HG02840 (cell line): ENCODE measurements at regions not wholly inside any gene's neighbourhood (a gene's known extent, or its start where the extent isn't known, plus 50 kb on each side); places are given as distances from the start of the nearest gene placed in this dataset.

Source experiments
- ATAC-seq: cut with Tn5 transposase; IDR thresholded peaks from one replicate; pipeline ENCODE4 v1.9.1; 2021; ENCODE audit warnings: mild to moderate bottlenecking, moderate library complexity, moderate number of reproducible peaks; ENCODE audit not compliant: unreplicated experiment, low FRiP score

DNA sequence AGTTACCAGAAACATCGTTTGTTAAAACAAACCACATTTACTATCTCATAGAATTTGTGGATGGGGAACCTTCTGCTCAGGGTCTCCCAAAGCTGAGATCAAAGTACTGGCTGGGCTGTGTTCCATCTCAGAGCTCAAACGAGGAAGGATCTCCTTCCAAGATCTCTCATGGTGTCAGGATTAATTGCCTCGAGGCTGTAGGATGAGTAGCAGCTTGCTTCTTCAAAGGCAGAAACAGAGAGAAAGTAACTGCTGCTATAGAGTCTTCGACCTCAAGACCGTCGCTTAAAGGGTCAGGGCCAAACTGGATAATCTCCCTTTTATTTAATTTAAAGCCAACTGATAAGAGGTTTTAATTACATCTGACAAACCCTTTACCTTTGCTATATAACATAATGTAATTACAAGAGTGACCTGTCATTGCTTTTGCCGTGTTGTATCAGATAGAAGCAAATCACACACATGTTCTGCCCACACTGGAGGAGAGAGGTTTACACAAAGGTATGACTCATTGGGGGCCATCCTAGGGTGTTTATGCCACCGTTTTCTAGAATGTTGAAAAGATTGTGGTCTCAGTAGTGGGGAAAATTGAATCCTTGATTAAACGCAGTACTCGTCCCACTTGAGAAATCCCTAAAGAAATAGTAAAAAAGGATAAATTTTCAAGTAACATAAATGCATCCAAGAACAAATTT, 868.8 kb upstream of the TMEM132C start:
- no peak for ATAC-seq

GRCh38 chr12:127399451-127399850, 867.5 kb upstream of the TMEM132C start:
- no peak for ATAC-seq

- ATAC-seq, result no peak
Measured at GRCh38 chr12:127400221-127400620, 866.7 kb upstream of the TMEM132C start.

DNA sequence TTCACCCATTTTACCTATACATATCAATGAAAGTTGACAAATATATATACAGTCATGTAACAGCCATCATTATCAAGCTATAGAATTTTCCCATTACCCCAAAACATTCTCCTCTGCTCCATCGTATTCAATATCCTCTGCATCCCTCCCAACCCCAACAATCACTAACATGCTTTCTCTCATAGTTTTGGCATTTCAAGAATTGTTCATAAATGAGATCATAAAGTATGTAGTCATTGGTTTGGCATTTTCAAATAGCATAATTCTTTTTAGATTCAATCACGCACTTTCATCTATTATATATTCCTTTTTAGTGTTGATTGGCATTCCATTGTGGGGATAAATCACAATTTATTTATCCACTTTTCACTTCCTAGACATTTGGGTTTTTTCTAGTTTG, 866.0 kb upstream of the TMEM132C start:
- no peak for ATAC-seq

DNA sequence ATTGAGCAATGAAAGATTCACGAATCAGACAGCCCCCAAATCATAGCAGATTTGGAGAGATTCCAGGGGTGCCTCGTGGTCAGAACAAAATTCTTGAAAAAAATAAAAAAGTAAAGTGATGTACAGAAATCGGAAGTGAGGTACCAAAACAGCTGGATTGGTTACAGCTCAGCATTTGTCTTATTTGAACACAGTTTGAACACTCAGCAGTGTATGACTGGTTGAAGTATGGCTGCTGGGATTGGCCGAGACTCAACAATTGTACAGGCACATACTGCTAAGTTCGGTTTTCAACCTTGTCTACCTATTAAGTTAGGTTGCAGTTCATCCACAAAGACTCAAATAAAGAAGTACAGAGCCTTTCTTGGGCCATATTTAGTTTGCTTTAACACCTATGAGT, 865.4 kb upstream of the TMEM132C start:
- ATAC-seq, result no peak

DNA sequence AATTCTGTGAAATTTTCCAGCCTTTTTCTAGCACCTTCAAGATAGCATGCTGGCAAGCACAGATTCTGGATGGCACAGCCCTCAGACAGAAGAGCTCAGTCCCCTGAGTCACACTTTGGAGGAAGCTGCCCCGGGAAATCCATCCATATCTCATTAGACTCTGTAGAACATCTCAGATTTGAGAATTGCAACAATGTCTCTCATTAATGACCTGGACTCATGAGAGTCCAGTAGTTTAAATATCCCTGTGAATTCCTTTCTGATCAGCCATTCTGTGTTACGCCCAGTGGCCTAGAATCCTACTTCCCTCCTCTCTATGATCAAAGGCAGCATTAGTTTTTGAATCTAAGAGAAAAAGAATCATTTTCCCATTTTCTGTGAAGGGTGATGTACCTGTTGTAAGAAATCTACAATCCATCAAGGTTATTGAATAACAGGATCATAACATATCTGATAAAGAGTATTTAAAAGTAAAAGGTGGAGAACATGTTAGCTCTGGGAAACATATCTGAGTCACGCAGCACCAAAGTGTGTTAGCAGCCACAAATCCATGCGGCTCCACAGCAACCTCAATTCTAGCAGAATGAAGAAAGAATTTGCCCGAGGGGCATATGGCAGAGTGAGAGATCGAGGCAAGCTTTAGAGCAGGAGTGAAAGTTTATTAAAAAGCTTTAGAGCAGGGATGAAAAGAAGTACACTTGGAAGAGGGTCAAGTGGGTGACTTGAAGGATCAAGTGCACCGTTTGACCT, 855.6 kb upstream of the TMEM132C start:
- ATAC-seq, result no peak

DNA sequence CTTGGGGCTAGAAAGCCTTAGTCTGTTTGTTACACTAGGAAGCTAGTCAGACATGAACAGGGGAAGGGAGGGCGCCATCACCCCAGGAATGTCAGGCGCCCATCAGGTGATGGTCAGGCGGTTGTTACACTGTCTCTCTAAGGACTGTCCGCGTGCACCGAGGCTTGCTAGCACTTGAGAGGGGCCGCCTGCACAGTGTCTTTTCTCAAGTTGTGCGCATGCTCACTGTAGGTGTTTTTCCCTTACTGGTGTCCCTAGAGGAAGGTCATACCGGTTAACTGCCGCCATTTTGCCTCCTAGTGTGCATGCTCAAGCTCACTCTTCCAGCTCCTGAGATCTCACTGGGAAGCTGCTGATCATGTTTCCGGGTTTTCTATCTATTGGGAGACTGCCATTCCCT, 855.0 kb upstream of the TMEM132C start:
- no peak for ATAC-seq

GRCh38 chr12:127412866-127413265, 854.1 kb upstream of the TMEM132C start:
- no peak for ATAC-seq

GRCh38 chr12:127414186-127414585, 852.8 kb upstream of the TMEM132C start:
- ATAC-seq, result no peak

- ATAC-seq, result no peak
Measured at GRCh38 chr12:127414636-127415035, 852.3 kb upstream of the TMEM132C start.

- ATAC-seq, result no peak
Measured at GRCh38 chr12:127416796-127417195, 850.2 kb upstream of the TMEM132C start.

DNA sequence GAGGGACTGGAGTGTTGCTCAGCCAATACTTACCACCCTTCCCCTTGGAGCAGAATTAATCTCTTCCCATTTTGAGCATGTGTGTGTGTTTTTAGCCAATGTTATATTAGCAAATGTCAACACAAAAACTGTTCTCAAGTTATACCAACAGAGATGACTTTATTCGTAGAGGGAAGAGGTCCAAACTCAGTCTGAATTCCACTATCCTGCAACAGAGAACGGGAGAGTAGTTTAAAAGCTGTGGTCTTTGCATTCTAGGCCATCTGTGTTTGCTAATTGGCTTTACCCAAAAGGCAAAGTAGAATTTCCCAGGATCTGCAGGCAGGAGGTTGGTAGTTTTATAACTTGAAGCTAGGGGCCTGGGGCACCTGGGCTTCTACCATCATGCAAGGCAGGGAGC, 847.9 kb upstream of the TMEM132C start:
- ATAC-seq, result no peak

DNA sequence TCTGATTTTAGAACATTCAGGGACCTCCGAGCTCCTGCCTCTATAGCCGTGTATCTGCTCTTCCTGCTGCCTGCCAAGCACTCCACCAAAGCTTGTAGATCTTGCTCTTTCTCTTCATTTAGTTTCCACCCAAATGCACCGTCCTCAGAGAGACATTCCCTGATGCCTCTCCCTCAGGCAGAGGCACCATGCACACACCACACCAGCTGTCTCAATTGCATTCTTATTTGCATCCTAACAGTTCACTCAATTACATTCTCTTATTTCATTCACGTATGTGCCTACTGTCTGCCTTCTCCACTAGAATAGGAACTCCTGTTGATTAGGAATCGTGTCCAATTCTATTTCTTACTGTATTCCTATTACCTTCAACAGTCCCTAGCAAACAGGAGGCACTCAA, 845.4 kb upstream of the TMEM132C start:
- ATAC-seq, result no peak

DNA sequence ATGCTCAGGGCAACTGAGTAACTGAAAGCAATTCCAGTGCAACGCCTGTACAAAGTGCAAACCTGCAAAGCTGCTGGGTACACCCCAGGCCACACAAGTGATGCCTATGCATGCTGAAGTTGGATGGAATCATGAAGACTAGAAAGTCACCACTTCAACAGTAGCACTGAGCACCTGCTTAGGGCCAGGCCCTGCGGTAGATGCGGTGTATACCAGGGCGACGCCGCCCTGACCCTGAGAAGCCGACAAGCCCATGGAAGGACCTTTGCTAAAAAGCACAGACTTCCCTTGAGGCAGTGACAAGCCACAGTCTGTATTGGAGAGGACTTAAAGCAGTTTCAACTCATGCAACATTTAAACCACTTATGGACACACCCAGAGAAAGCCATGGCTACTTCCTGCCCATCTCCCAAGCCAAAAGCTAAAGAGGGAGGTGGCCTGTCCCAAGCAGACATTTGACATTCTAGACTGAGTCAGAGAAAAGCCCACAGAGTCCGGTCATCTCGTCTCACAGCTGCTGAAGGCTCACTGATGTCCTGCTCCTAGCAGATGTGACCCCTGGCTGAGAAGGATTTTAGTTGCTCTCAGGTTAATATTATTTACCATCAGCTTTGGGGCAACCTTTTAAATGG, 843.9 kb upstream of the TMEM132C start:
- ATAC-seq, result no peak

- ATAC-seq, result no peak
Measured at GRCh38 chr12:127425474-127425873, 841.5 kb upstream of the TMEM132C start.

DNA sequence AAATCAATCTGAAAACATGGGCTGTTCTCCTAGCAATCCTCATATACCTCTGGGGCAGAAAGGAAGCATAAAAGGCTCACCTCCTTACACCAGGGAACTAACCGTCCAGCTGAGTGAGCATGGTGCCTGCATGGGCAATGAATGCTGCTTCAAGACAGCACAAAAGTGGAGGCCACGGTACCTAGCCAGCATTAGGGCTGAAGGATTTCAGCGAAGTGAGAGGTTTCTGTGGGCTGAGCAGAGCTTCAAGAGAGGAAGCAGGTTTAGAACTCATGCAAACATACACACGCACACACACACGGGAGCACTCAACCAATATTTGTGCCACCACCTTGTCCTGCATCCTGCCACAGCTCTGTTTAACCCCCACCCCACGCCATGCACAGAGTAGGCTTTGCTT, 838.5 kb upstream of the TMEM132C start:
- ATAC-seq, result no peak

- ATAC-seq, result no peak
Measured at GRCh38 chr12:127429551-127430285, 837.3 kb upstream of the TMEM132C start.

- no peak for ATAC-seq
Measured at GRCh38 chr12:127430401-127430800, 836.6 kb upstream of the TMEM132C start.

DNA sequence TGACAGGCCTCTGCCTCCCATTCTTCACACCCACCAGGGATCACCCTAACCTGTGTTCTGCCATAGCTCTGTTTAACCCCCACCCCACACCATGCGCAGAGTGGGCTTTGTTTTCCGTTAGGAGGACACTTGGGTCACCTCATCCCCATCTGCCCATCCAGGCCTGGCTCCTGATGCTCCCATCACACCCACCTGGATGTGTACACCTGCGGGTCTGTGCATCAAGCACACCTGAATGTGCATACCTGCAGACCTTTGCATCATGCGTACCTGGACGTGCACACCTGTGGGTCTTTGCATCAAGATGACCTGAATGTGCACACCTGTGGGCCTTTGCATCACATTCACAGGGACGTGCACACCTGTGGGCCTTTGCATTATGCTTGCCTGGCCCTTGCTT, 835.8 kb upstream of the TMEM132C start:
- no peak for ATAC-seq

GRCh38 chr12:127431594-127431993, 835.4 kb upstream of the TMEM132C start:
- no peak for ATAC-seq

DNA sequence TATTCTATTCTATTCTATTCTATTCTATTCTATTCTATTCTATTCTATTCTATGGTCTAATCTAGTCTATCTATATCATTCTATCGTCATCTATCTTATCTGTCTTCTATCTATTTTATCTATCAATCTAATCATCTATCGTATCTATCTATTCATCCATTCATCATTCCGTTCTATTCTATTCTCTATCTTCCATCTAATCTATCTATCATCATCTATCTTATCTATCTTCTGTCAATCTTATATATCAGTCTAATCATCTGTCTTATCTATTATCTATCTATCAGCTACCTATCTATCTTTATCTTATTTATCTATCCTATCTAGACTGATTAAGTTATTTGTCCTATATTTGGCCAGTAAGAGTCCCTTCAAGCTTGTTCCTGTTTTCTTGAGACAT, 831.5 kb upstream of the TMEM132C start:
- no peak for ATAC-seq
